GM23338 (cell line): ENCODE measurements at regions not wholly inside any gene's neighbourhood (a gene's known extent, or its start where the extent isn't known, plus 50 kb on each side); places are given as distances from the start of the nearest gene placed in this dataset.

Experiments
- ATAC-seq: fragments of 200-7000 bp; cut with Tn5 transposase; 3 replicates; pipeline ENCODE4 v1.9.1; 2020
- DNase-seq: peaks from one replicate; pipeline ENCODE4 v3.0.0-alpha.2; 2015; ENCODE audit warnings: low spot score
- H2AFZ ChIP-seq: fragments of 200-600 bp; sonication (generic); 2 replicates; pipeline ENCODE4 v1.8.0; 2016; ENCODE audit warnings: antibody characterized with exemption, mild to moderate bottlenecking, moderate library complexity
- H3F3A ChIP-seq: fragments of 200-600 bp; sonication (generic); replicated peaks from 2 replicates; pipeline ENCODE4 v1.8.0; 2017; ENCODE audit warnings: antibody characterized with exemption, mixed run types, low read depth
- H3K27ac ChIP-seq: fragments of 200-600 bp; sonication (generic); 2 replicates; pipeline ENCODE4 v1.6.1; 2016; ENCODE audit warnings: low read depth
- H3K27me3 ChIP-seq: fragments of 200-600 bp; sonication (generic); 2 replicates; pipeline ENCODE4 v1.8.0; 2016; ENCODE audit warnings: mild to moderate bottlenecking, mixed run types, moderate library complexity; ENCODE audit not compliant: insufficient read depth
- H3K36me3 ChIP-seq: fragments of 200-600 bp; sonication (generic); 2 replicates; pipeline ENCODE4 v1.8.0; 2016; ENCODE audit warnings: mild to moderate bottlenecking; ENCODE audit not compliant: insufficient read depth
- H3K4me1 ChIP-seq: fragments of 200-600 bp; sonication (generic); 2 replicates; pipeline ENCODE4 v1.8.0; 2016; ENCODE audit warnings: mild to moderate bottlenecking, moderate library complexity; ENCODE audit not compliant: insufficient read depth
- H3K4me2 ChIP-seq: fragments of 200-600 bp; sonication (generic); 2 replicates; pipeline ENCODE4 v1.7.1; 2017; ENCODE audit warnings: mixed run types
- H3K4me3 ChIP-seq: fragments of 200-600 bp; sonication (generic); 2 replicates; pipeline ENCODE4 v1.6.1; 2016; ENCODE audit warnings: mixed run types
- H3K79me2 ChIP-seq: fragments of 200-600 bp; sonication (generic); replicated peaks from 2 replicates; pipeline ENCODE4 v1.8.0; 2017; ENCODE audit warnings: mild to moderate bottlenecking; ENCODE audit not compliant: insufficient read depth
- H3K9me2 ChIP-seq: fragments of 200-600 bp; sonication (generic); 2 replicates; pipeline ENCODE4 v1.8.0; 2017; ENCODE audit not compliant: insufficient read depth
- H4K20me1 ChIP-seq: fragments of 200-600 bp; sonication (generic); replicated peaks from 2 replicates; pipeline ENCODE4 v1.8.0; 2017; ENCODE audit warnings: mild to moderate bottlenecking; ENCODE audit not compliant: insufficient read depth
- H3K27ac Mint-ChIP-seq: 2 replicates; pipeline ENCODE4 v1.8.0; 2020; ENCODE audit warnings: inconsistent platforms, mild to moderate bottlenecking, moderate library complexity, mixed read lengths
- H3K27me3 Mint-ChIP-seq: 3 replicates; pipeline ENCODE4 v1.8.0; 2022; ENCODE audit warnings: low read depth, mild to moderate bottlenecking, moderate library complexity, mixed read lengths, inconsistent platforms; ENCODE audit not compliant: insufficient read depth, poor library complexity
- H3K36me3 Mint-ChIP-seq: 3 replicates; pipeline ENCODE4 v1.8.0; 2021; ENCODE audit warnings: low read depth, mild to moderate bottlenecking, inconsistent platforms, moderate library complexity, mixed read lengths
- H3K4me1 Mint-ChIP-seq: 3 replicates; pipeline ENCODE4 v1.8.0; 2020; ENCODE audit warnings: mild to moderate bottlenecking, inconsistent platforms, mixed read lengths
- H3K4me3 Mint-ChIP-seq: 3 replicates; pipeline ENCODE4 v1.8.0; 2021; ENCODE audit warnings: moderate library complexity, mild to moderate bottlenecking, inconsistent platforms, mixed read lengths
- H3K9me3 Mint-ChIP-seq: 3 replicates; pipeline ENCODE4 v1.8.0; 2020; ENCODE audit warnings: moderate library complexity, mild to moderate bottlenecking, inconsistent platforms, mixed read lengths
- CREB1 ChIP-seq: fragments of 250-450 bp; sonication (Bioruptor Pico); IDR thresholded peaks from 2 replicates; pipeline ENCODE4 v1.5.0; 2020; ENCODE audit warnings: low read depth, mild to moderate bottlenecking, moderate library complexity
- EZH2 ChIP-seq: fragments of 200-600 bp; sonication (generic); IDR thresholded peaks from one replicate; pipeline ENCODE4 v1.8.0; 2017; ENCODE audit warnings: antibody characterized with exemption, mild to moderate bottlenecking, low read depth; ENCODE audit not compliant: unreplicated experiment
- JUNB ChIP-seq: IDR thresholded peaks from one replicate; pipeline ENCODE4 v1.6.1; 2016; ENCODE audit warnings: antibody characterized with exemption; ENCODE audit not compliant: unreplicated experiment
- POLR2AphosphoS5 ChIP-seq: IDR thresholded peaks from 2 replicates; pipeline ENCODE4 v1.6.1; 2016; ENCODE audit warnings: antibody characterized with exemption, low read depth
- STAT1 ChIP-seq: IDR thresholded peaks from one replicate; pipeline ENCODE4 v1.6.1; 2016; ENCODE audit warnings: antibody characterized with exemption; ENCODE audit not compliant: unreplicated experiment
- ZNF114 ChIP-seq: fragments of 250-450 bp; sonication (Bioruptor Pico); IDR thresholded peaks from 2 replicates; pipeline ENCODE4 v1.5.0; 2020; ENCODE audit warnings: mild to moderate bottlenecking, moderate library complexity
- TF ChIP-seq, protein P1 (sequence below): fragments of 250-450 bp; sonication (Bioruptor Pico); IDR thresholded peaks from 2 replicates; pipeline ENCODE4 v1.5.0; 2020; ENCODE audit warnings: mild to moderate bottlenecking, moderate library complexity
- TF ChIP-seq, protein P2 (sequence below), 2 experiments: fragments of 200-600 bp in 1 of 2; sonication (generic) in 1 of 2; conservative IDR thresholded peaks; 2 replicates each; pipeline versions ENCODE4 v1.5.1 to v1.6.1; 2016 to 2017; ENCODE audit warnings: antibody characterized with exemption in 2 of 2, low read depth in 2 of 2, mild to moderate bottlenecking in 2 of 2, moderate library complexity in 1 of 2

GRCh38 chr11:95453616-95454171 lies 222.7 kb upstream of the SESN3 start (continued):
- TF ChIP-seq, protein P1, sequence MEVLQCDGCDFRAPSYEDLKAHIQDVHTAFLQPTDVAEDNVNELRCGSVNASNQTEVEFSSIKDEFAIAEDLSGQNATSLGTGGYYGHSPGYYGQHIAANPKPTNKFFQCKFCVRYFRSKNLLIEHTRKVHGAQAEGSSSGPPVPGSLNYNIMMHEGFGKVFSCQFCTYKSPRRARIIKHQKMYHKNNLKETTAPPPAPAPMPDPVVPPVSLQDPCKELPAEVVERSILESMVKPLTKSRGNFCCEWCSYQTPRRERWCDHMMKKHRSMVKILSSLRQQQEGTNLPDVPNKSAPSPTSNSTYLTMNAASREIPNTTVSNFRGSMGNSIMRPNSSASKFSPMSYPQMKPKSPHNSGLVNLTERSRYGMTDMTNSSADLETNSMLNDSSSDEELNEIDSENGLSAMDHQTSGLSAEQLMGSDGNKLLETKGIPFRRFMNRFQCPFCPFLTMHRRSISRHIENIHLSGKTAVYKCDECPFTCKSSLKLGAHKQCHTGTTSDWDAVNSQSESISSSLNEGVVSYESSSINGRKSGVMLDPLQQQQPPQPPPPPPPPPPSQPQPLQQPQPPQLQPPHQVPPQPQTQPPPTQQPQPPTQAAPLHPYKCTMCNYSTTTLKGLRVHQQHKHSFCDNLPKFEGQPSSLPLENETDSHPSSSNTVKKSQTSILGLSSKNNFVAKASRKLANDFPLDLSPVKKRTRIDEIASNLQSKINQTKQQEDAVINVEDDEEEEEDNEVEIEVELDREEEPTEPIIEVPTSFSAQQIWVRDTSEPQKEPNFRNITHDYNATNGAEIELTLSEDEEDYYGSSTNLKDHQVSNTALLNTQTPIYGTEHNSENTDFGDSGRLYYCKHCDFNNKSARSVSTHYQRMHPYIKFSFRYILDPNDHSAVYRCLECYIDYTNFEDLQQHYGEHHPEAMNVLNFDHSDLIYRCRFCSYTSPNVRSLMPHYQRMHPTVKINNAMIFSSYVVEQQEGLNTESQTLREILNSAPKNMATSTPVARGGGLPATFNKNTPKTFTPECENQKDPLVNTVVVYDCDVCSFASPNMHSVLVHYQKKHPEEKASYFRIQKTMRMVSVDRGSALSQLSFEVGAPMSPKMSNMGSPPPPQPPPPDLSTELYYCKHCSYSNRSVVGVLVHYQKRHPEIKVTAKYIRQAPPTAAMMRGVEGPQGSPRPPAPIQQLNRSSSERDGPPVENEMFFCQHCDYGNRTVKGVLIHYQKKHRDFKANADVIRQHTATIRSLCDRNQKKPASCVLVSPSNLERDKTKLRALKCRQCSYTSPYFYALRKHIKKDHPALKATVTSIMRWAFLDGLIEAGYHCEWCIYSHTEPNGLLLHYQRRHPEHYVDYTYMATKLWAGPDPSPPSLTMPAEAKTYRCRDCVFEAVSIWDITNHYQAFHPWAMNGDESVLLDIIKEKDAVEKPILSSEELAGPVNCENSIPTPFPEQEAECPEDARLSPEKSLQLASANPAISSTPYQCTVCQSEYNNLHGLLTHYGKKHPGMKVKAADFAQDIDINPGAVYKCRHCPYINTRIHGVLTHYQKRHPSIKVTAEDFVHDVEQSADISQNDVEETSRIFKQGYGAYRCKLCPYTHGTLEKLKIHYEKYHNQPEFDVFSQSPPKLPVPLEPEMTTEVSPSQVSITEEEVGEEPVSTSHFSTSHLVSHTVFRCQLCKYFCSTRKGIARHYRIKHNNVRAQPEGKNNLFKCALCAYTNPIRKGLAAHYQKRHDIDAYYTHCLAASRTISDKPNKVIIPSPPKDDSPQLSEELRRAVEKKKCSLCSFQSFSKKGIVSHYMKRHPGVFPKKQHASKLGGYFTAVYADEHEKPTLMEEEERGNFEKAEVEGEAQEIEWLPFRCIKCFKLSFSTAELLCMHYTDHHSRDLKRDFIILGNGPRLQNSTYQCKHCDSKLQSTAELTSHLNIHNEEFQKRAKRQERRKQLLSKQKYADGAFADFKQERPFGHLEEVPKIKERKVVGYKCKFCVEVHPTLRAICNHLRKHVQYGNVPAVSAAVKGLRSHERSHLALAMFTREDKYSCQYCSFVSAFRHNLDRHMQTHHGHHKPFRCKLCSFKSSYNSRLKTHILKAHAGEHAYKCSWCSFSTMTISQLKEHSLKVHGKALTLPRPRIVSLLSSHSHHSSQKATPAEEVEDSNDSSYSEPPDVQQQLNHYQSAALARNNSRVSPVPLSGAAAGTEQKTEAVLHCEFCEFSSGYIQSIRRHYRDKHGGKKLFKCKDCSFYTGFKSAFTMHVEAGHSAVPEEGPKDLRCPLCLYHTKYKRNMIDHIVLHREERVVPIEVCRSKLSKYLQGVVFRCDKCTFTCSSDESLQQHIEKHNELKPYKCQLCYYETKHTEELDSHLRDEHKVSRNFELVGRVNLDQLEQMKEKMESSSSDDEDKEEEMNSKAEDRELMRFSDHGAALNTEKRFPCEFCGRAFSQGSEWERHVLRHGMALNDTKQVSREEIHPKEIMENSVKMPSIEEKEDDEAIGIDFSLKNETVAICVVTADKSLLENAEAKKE (CRISPR knock-in tag), result no peak
- TF ChIP-seq CREB1 (CRISPR knock-in tag), result no peak
- no peak for TF ChIP-seq JUNB
- TF ChIP-seq ZNF114 (CRISPR knock-in tag), result no peak

DNA sequence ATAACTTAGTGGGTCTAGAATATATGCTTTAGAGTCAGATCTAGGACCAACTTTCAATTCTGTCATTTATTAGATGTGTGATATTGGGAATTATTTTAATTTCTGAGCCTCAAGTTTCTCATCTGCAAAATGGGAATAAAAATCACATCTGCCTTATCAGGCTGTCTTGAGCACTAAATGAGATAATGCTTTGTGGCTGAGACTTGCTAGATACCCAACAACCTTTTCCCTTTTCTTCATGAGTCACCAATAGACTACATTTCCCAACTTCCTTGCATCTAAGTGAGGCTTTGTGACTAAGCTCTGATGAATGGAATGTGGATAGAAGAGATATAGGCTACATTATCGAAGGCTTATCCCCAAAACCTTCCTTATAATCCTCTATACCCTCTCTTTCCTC lies 220.7 kb upstream of the SESN3 start:
- no peaks in the 10 kb centered on the region for H3F3A ChIP-seq
- TF ChIP-seq EZH2, result no peak
- TF ChIP-seq, protein P2, sequence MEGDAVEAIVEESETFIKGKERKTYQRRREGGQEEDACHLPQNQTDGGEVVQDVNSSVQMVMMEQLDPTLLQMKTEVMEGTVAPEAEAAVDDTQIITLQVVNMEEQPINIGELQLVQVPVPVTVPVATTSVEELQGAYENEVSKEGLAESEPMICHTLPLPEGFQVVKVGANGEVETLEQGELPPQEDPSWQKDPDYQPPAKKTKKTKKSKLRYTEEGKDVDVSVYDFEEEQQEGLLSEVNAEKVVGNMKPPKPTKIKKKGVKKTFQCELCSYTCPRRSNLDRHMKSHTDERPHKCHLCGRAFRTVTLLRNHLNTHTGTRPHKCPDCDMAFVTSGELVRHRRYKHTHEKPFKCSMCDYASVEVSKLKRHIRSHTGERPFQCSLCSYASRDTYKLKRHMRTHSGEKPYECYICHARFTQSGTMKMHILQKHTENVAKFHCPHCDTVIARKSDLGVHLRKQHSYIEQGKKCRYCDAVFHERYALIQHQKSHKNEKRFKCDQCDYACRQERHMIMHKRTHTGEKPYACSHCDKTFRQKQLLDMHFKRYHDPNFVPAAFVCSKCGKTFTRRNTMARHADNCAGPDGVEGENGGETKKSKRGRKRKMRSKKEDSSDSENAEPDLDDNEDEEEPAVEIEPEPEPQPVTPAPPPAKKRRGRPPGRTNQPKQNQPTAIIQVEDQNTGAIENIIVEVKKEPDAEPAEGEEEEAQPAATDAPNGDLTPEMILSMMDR (conservative IDR thresholded peaks at IDR 0.05; ENCODE audit: low read depth in 2 of 2), result no peak
- TF ChIP-seq POLR2AphosphoS5, result no peak
- TF ChIP-seq STAT1, result no peak
- H3K27me3 ChIP-seq, result no peaks in the 10 kb centered on the region
- H3K4me2 ChIP-seq, result no peak overlapping the region
- H3K9me3 Mint-ChIP-seq, result no peaks in the 10 kb centered on the region
- no peak overlapping the region for H3K27ac ChIP-seq
- ATAC-seq (no peak), DNase-seq (no peak)
- H3K36me3 Mint-ChIP-seq, result no peaks in the 10 kb centered on the region
- H3K27ac Mint-ChIP-seq, result no peak overlapping the region
- H3K4me1 ChIP-seq, result peaks cover 10% of the 10 kb centered on the region; the same call in 1 of the 2 replicates
- H2AFZ ChIP-seq, result no peak overlapping the region
- H3K36me3 ChIP-seq, result no peaks in the 10 kb centered on the region
- peaks cover 10% of the 10 kb centered on the region; the same call in 1 of the 3 replicates for H3K4me1 Mint-ChIP-seq
- H3K4me3 Mint-ChIP-seq, result no peak overlapping the region
- peaks cover 3% of the 10 kb centered on the region; the same call in 1 of the 2 replicates for H3K9me2 ChIP-seq
- H3K4me3 ChIP-seq, result no peak overlapping the region
- H4K20me1 ChIP-seq, result no peaks in the 10 kb centered on the region
- H3K79me2 ChIP-seq, result no peaks in the 10 kb centered on the region
- peaks cover 3% of the 10 kb centered on the region for H3K27me3 Mint-ChIP-seq
